HG03442 (cell line): ENCODE measurements at regions not wholly inside any gene's neighbourhood (a gene's known extent, or its start where the extent isn't known, plus 50 kb on each side); places are given as distances from the start of the nearest gene placed in this dataset.
"Not testable (repeated sequence)": the region's sequence is repeated elsewhere in the genome, so short reads cannot be mapped to it uniquely, and the experiment has no call there.

Experiments used
- ATAC-seq: cut with Tn5 transposase; IDR thresholded peaks from one replicate; pipeline ENCODE4 v1.9.1; 2021; ENCODE audit warnings: mild to moderate bottlenecking, moderate library complexity; ENCODE audit not compliant: unreplicated experiment

DNA sequence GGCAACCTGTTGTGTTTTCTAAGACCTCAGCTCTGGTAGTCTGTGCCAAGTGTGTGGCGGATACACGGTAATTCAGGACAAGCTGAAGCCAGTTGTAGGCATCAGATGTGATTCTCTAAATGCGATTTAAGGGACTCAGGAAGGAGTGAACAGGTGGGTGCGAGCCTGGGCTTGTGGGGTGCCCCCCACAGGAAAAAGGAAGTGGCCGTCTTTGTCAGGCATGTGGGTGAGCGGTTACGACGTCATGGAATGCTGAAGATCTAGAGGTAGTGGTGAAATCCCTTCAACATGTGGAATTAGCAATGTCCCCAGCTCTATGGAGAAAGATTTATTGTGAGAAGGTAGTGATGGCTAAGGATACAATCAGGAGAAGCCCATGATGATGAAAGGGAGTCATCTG, 95.1 kb upstream of the EXOC2 start:
- no peak for ATAC-seq

GRCh38 chr6:786946-787763, 94.2 kb upstream of the EXOC2 start:
- ATAC-seq: no peak

- ATAC-seq: no peak
These were observed 91.2 kb upstream of the EXOC2 start for GRCh38 chr6:783966-784735.

- no peak for ATAC-seq
These were observed 89.2 kb upstream of the EXOC2 start for GRCh38 chr6:782141-782540.

GRCh38 chr6:781350-781961, 88.5 kb upstream of the EXOC2 start:
- ATAC-seq: no peak

- ATAC-seq: no peak
These were observed 87.8 kb upstream of the EXOC2 start for GRCh38 chr6:780706-781105.

GRCh38 chr6:776951-777350, 84.0 kb upstream of the EXOC2 start:
- ATAC-seq: no peak

DNA sequence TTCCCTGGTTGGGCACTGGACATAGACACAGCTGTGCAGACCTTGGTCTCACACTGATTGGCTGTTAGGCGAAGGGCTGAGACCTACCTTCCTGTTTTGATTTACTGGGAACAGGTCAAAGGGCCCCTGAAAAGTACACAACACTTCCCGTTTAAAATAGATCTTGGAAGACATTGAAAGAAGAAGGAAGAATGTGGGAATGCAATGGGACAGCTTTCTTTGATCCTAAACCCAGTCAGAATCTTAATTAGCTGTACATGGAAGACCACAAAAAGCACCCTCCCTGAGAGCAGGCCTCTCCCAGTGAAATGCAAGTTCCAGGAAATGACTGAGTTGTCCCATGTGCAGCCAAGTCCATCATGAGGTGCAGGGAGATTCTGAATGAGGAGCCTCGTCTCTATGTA, 83.6 kb upstream of the EXOC2 start:
- no peak for ATAC-seq

GRCh38 chr6:775863-776262, 82.9 kb upstream of the EXOC2 start:
- no peak for ATAC-seq

GRCh38 chr6:771683-772082, 78.7 kb upstream of the EXOC2 start:
- not testable (repeated sequence) for ATAC-seq

- no peak for ATAC-seq
These were observed 75.0 kb upstream of the EXOC2 start for GRCh38 chr6:767755-768512.

- ATAC-seq: no peak
These were observed 73.7 kb upstream of the EXOC2 start for GRCh38 chr6:766625-767024.

GRCh38 chr6:761997-762396, 69.1 kb upstream of the EXOC2 start:
- no peak for ATAC-seq

DNA sequence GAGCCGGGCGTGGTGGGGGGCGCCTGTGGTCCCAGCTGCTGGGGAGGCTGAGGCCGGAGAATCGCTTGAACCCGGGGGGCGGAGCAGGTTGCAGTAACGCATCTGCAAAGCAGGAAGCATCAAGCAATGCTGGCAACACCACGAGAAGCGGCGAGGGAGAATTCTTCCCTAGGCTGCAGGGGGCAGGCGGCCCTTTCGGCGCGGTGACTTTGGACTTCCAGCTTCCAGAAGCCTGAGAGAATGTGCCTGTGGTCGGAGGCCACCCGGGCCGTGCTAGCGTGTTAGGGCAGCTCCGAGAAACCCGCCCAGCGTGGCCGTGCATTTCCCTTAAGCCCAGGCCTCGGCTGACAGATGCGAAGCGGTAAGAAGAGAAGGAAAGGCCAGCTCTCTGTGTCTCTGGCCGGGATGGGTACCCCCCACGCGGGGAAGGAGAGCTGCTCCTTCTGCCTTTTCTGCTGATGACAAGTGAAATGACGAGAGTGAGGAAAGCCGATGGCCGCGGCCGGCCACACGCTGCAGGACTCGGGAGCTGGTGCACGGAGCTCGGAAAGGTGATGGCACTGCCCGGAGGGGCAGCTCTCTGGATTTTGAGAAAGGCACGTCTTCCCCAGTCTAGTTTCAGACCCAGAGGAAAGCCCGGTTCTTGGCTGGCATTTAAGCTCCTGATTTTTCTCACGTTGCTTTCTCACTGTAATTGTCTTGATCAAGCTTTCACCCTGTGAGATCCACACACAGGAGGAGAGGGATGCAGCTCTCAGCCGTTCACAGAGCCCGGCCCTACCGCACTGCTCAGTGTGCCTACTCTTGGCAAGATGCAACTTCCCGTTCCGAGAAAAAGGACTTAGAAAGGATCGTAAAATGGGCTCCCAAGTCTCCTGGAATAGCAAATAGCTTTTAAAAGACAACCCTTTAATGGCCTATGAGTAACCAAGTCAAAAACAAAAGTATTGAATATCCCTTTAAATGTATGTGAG, 68.3 kb upstream of the EXOC2 start:
- no peak for ATAC-seq

- ATAC-seq: no peak
These were observed 66.8 kb upstream of the EXOC2 start for GRCh38 chr6:759729-760128.

GRCh38 chr6:756224-756623, 63.3 kb upstream of the EXOC2 start:
- no peak for ATAC-seq

DNA sequence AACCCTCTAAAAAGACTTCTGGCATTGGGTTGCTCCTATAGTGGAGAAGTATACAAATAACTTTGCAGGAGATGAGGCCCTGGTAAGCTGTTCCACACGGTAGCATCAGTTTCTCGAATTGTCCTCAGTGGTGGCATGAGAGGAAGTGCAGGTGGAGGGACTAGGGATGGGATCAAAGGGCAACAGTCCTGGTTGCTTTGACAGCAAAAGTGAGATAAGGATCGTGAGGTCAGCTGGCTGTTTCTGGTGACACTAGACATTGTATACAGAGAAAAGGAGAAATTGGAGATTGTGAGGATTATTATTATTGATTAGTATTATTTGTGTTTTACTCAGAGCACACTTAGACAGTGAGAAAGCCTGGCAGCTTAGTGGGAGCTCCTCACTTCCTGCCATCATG, 61.3 kb upstream of the EXOC2 start:
- ATAC-seq: no peak

DNA sequence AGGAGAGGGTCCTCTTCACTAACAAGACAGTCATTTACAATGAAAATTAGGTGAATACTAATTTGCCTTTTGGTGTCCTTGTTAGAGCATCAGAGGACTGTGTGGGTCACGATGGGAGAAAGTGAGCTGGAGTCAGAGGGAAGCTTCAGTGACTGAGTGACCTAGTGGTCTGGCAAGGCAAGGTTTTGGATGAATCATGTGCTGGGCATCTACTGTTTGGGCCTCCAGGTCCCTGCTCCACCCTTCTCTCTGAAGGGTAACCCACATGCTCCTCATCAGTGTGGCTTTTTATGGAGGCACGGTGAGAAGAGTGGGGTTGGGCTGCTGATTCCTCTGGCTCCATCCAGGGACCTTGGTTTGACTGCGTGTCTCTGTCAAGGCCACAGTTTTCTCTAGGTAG, 60.5 kb upstream of the EXOC2 start:
- no peak for ATAC-seq

GRCh38 chr6:752438-752837, 59.5 kb upstream of the EXOC2 start:
- ATAC-seq: no peak

GRCh38 chr6:751765-752164, 58.8 kb upstream of the EXOC2 start:
- no peak for ATAC-seq
